NOMO-1 treated with dmso at 0.1 percent for 144 hours (cell line): ENCODE measurements at regions not wholly inside any gene's neighbourhood (a gene's known extent, or its start where the extent isn't known, plus 50 kb on each side); places are given as distances from the start of the nearest gene placed in this dataset.

Source experiments
- DNase-seq: peaks from one replicate; lab custom pipeline; 2025; ENCODE audit not compliant: unreplicated experiment; lab: John Stamatoyannopoulos, UW

DNA sequence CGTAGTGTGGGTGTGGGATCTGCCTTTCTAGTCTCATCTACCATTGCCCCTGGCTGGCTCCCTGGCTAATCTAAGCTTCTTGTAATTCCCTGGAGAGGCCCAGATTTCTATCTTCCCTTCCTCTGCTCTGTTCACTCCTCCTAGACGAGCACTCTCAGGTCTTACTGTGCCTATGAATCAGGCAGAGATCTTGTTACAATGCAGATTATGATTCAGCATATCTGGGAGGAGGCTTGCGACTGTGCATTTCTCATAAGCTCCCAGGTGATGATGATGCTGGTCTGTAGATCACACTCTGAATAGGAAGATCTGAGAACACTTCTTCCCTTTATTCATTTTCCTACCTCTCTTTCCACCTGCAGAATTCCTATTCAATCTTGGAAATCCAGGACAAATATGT lies 200.1 kb downstream of the CBLN1 start:
- no peak for DNase-seq

DNA sequence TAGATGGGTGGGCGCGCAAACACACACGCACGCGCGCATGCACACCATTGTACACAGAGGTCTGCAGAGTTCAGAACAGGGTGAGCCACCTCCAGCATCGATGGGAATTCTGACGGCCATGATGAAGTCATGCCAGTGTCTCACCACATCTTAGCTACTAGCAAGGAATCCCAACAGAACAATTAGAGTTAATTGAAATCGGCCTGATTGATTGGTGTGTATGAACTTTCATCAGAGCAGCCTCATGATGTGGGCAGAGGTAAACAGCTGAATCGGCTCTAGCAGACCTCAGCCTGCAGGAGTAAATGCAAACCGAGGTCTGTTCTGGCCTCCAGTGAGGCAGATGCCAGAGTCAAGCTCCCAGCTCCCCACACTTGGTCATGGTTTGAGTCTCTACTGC lies 200.6 kb downstream of the CBLN1 start:
- no peak for DNase-seq

DNA sequence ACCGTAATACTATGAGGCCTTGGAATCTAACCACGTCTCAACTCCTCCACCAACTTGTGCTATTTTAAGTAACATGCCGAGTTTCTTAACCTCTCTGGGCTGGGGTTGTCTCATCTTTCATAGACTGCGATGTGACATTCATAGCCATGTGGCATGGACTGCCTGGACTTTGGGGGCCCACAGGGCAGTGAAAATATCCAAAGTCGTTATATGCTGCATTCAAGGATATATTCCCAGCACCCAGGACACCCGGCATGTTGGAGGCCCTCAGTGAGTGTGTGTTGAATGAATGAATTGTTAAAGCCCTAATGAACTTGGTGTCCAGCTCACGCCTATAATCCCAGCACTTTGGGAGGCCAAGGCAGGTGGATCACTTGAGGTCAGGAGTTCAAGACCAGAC lies 203.1 kb downstream of the CBLN1 start:
- DNase-seq: no peak

DNA sequence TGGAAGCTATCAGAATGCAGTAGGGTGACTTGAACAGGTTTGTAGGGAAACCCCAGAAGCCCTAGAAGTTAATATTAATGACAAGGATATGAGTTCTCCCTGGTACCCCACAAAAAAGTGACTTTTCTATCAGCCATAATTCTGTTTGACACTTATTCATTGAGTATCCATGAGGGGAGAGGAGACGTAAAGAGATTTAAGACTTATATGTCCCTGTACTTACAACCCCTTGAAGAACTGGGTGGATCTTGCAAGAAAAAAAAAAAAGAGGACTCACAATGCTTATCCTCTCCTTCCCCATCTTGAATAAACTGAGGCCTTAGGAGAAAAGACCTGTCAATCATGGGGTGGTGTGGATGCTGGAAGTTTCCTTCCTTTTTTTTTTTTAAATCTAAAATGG lies 203.5 kb downstream of the CBLN1 start:
- DNase-seq: no peak

DNA sequence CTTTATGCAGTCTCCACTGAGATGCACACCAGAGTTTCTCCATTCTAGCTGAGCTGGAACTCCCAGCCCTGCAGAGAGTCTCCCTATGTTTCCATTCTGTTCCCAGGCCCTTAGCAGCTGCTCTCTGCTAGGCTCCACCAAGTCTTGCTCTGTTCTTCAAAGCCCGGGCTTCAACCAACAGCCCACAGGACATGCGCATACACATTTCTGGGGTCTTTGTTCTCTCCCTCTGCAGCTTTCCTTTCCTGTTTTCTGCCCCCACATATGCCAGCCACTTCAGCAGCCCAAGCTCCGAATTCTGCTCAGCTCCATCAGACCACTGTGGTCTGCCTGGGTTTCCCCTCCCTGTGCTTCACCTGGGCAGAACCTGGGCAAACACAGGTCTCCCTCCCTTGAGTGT lies 205.9 kb downstream of the CBLN1 start:
- DNase-seq: no peak

DNA sequence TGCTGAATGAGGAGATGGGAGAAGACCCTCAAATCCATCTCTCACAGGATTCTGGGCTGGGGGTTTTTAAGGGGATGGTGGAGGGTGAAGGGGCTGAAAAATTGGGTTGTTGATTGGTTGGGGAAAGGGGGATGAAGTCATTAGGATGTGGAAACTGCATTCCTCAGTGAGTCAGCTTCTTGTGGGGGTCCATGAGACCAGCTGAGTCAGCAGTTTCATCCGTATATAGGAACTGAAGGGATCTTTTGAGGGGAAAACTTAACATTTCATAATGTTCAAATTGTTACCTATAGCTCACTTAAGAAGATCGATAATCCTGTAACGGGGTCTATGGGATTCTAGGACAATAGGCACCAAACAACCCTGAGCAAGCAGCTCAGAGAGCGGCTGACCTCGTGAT lies 213.4 kb downstream of the CBLN1 start:
- DNase-seq: no peak

DNA sequence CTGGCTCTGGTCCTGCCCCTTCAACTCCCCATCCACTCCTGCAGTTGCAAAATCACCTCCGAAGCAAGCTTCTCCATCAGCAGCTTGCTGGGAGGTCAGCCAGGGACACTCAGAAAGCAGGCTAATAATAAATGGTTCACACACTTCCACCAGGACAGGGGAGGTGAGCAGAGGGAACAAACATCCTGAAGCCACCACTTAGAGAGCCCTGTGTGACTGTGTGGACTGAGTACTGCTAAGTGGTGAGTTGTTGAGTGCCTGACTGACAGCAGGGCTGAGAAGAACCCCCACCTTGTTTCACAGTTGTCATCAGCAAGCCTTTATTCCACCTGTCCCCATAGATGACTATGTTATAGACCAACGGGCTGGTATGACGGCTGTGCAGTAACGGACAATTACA lies 213.9 kb downstream of the CBLN1 start:
- no peak for DNase-seq

DNA sequence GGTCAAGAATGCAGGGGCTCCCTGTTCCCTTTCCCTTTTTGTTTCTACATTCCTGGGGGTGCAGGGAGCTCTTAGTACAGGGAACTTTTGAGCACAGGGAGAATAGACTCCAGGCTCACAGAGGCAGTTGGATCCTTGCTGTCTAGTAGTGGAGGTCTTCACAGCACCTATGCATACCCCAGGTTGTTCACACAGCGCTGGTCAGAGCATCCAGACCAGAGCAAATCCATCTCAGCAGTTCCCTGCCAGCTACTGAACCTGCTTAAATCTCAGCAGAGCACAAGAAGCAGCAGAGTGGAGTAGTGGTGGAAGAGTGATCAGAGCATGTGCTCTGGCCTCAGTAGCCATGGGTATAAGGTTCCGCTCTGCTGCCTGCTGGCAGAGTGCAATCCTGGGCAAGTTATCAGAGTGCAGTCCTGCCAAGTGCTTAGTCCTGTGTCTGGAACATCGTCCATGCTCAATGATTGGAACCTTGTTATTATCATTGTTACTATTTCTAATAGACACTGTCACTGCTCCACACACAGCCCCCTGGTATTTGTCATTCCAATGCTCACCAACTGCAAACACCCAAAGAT lies 220.4 kb downstream of the CBLN1 start:
- no peak for DNase-seq

DNA sequence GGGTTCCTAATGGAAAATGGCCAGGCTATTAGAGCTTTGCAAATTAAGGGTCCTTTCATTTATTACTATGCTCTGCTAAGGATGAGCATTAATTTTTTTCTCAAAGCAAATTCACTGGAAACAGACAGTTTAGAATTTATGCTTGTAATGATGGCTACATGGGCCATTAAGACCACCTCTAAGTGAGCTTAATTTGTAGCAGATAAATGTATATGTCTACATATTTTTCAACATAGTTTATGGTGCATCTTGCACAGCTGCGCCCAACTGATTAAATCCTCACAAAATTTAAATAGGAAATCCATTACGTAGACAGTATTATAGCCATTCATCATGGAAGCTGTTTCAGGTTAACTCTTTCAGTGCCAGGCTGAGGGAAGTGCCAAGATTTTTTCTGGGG lies 220.9 kb downstream of the CBLN1 start:
- no peak for DNase-seq

DNA sequence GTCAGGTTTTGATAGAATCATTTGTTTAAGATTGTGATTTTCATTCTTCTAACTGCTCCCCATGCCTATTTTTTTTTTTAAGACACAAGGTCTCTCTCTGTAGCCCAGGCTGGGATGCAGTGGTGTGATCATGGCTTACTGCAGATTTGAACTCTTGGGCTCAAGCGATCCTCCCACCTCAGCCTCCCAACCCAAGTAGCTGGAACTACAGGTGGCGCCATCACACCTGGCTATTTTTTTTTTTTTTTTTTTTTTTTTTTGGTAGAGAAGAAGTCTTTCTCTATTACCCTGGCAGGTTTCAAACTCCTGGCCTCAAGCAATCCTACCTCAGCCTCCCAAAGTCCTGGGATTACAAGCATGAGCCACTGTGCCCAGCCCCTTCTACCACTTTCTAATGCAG lies 223.3 kb downstream of the CBLN1 start:
- no peak for DNase-seq

DNA sequence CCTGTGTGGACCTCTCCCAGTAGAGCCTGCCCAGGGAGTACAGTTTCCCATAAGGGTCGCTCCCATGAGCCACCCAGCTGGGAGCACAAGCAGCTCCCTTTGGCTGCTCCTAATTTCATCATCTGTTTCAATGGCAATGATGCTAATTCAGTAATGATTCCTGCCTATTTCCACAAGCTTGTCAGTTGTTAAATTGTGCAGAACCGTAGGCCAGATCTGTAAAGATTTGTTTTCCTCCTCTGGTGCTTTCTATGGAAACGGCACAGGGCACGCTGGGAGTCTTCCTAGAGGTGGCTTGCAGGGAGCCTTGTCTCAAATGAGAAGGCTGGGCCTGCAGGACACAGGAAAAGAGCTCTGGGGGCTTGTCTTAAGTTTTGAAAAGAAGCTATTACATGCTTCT lies 223.7 kb downstream of the CBLN1 start:
- no peak for DNase-seq

DNA sequence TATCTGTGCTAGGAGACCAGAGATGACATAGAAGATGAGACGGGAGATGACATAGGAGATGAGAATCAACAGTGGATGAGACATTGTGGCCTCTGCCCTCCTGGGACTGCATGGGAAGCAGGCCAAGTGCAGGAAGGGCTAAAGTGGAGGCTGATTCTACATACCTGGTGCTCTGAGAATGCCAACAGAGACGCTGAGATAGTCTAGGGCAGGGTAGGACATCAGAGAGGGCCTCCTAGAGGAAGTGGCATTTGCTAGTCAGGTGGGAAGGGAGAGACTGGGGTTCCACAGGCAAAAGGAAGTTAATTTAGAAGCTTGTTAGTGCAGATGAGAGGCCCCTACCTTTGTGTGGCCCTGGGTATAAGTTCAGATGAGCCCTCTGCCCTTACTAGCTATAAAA lies 224.2 kb downstream of the CBLN1 start:
- DNase-seq: no peak

DNA sequence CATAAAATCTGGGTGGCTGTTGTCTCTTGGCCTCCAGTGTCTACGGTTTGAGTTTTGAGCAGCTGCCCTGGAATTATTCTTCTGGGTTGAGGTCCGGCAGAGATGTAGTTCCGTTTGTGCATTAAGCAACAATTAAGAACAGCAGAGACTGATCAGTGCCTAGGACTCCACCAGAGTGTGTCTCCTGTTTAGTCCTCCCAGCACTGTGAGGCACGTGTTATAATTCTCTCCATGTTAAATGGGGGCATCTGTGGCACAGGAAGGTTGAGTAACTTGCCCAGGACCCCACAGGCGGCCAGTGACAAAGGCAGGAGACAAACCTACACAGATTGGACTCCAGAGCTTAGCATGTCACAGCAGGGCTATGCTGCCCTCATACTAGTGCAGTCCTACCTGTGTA lies 225.1 kb downstream of the CBLN1 start:
- DNase-seq: no peak

DNA sequence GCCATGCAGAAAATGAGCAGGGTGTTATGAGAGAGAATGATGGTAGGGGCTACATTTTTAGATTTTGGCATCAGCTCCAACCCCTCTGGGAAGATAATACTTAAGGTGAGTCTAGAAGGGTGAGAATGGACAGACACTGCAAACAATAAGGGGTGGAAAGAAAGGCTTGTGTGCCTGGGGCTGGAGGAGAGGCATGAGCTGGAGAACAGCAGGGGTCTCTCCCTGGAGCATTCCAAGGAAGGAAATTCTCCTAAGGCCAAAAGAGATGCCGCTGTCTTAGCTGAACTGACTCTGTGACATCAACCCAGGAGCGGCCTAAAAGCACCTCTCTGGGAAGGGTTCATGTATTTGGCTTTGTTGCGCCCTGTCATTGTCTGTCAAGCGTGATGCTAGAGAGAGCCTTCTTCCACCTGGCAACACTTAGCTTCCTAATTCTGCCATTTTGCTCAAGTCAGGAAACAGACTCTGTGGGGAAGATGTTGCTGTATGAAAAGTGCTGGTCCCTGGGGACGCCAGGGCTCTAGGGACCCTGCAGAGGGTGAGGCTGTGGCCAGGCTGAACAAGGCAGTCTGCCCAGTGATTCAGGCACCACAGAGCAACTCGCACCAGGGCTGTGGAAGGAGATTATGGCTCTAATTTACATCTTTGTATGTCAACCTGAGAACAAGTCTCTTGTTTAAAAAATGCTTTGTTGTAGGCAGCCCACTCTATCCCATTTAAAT lies 225.7 kb downstream of the CBLN1 start:
- no peak for DNase-seq

DNA sequence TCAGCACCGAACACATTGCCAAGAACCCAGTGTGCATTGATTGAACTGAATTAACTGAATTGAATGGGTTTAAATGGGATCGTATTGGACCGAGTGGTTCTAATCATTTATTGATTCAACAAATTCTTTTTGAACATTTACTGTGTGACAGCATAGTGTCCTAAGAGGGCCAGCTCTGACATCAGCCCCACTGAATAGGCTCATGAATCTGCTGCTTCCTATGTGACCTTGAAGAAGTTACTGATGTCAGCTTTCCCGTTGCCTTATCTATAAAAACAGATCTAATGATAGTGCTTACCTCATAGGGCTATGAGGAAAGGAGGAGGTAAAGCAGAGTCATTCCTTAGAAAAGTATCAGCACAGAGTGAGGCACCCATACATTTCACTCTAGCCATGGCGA lies 226.3 kb downstream of the CBLN1 start:
- DNase-seq: no peak

DNA sequence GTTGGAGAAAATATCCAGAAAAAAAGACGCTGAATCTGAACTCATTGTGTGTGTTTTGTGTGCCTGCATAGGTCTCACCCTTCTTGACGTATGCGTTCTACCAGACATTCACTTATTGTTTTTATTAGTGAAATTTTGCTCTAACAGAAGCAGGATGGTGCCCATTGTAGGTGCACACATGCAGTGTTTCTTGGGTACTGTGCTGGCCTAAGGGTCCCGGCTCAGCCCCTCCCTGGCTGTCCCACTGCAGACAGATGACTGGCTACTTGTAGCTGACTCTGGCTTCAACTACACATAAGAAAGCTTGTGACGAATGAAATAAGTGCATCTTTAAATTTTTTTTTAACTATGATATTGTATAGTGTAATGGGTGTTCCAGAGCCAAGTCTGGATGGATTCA lies 227.0 kb downstream of the CBLN1 start:
- no peak for DNase-seq

DNA sequence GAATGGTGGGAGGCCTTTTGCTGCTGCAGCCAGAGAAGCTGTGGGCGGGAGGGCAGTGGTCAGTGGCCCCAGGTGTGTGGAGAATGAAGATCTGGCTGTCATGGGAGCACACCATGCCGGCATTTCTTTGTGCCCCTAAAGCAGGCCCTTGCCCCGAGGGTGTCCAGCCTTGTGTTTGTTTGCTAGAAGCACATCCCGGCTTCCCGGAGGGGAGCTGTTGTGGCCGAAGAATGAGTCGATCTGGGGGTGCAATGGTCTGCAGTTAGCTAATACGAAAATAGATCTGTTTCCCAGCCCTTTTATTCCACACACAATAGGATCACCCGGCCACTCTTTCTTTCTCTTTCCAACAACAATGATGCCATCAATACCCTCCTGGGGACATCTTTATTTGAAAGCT lies 228.8 kb downstream of the CBLN1 start:
- no peak for DNase-seq

DNA sequence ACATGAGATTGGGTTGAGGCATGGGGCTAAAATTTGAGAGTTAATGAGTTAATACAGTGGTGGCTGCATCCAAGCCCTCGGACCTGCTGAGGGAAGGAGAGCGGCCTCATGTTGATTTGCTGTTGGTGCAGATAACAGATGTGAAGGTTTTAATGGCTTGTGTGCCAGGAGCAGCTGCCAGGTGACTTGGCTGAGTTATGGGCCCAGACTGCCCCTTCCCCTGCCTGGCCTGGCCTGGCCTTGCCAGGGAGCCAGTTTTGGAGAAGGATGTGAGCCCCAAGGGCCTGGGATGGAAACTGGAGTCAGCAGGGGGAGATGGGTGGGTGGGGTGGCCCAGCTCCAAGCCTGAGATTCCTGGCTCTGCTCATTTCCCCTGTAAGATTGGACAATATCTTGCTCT lies 230.1 kb downstream of the CBLN1 start:
- no peak for DNase-seq

DNA sequence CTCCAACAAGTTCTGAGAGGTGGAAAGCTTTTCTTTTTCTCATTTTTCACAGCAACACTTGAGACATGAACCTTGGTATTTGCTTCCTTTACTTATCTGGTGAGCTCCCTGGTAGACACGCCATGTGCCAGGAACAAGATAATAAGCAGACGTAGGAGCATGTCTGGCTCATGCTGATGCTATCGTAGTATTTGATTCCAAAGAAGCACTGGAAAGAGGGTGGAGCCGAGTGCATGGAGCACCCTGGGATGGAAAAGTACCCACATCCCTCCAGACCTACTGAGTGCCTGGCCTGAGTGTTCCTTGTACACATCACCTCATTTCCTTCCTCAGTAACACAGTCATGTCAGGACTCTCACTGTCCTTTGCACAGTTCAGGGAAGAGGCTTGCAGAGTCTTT lies 231.0 kb downstream of the CBLN1 start:
- DNase-seq: no peak

DNA sequence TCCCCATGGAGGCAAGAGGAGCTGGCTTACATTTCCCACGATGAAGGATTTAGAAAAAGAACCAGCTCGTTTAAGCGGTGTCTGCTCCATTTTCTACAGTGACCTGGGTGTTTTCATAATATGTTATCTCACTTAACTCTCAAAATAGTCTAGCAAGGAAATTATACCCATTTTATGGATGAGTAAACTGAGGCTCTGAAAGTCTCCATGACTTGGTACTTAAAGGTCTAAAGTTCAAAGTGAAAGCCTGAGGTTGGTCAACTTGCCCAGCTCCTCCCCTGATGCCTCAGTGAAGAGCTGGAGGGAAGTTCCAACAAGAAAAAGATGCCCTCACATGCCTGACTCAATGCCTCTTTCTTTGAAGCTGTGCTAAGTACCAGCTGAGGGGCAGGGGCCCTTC lies 232.0 kb downstream of the CBLN1 start:
- DNase-seq: no peak

DNA sequence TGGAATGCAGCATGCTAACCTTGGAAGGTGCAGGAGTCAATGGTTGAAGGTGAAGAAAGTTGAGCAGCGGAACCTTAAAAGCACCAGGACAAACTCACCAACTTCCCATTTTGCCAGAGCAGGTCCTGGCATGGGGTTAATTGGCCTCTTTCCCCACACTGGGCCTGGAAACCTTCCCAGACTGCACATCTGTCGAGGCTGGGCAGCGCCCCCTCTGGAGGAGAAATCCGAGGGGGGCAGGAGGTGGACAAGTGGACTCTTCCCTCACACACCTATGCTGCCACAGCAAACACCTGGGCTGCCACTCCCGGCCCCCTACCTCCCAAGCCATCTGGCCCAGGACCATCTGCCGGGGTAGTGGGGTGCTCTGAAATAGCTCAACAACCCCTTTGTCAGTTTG lies 232.4 kb downstream of the CBLN1 start:
- no peak for DNase-seq

DNA sequence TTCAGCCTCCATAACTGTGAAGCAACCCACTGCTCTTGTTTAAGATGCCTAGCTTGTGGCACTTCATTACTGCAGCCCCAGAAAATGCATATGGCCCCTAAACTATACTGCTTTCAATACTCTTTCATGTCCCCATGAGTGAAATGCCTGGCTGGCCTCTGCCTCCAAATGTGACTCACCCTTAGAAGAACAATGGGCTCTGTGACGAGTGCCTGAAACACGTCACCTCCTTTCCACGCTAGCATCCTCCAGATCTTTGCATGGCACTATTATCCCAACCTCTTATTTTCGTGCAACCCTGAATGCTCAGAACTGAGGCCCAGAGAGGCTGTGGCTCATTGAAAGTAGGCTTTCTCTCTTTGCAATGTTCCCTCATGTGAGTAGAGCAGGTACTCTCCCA lies 233.1 kb downstream of the CBLN1 start:
- DNase-seq: no peak

DNA sequence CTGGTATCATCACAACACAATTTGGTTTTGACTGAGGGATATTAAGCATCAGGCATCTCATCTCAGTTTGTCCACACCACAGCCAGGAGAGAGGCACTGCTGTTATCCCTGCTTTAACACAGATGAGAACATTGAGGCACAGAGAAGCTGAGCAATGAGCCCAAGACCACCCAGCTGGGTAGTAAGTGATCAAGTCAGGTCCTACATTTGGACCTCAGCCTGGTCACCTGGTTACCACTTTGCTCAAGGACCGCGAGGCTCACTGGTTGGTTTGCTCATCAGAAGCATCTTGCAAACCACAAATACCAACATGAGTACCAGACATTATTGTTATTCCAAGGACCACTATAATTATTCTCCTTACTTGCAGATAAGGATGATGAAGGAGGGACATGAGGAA lies 245.5 kb downstream of the CBLN1 start:
- DNase-seq: no peak
